Tibial nerve (tissue), 4 donors: ENCODE measurements at regions not wholly inside any gene's neighbourhood (a gene's known extent, or its start where the extent isn't known, plus 50 kb on each side); places are given as distances from the start of the nearest gene placed in this dataset.

ENCODE experiments used
- CTCF ChIP-seq, 5 experiments: fragments of 200-600 bp in 3 of 5; fragments of 450-650 bp in 2 of 5; sonication (generic) in 3 of 5; IDR thresholded peaks; one replicate each; pipeline ENCODE4 v1.5.1; 2016 to 2019; ENCODE audit warnings: antibody characterized with exemption in 5 of 5, mild to moderate bottlenecking in 3 of 5, moderate library complexity in 2 of 5
- EP300 ChIP-seq, 2 donors: sonication (generic); formaldehyde crosslinking; IDR thresholded peaks; one replicate each; pipeline ENCODE4 v1.6.1; 2017; ENCODE audit warnings: antibody characterized with exemption in 2 of 2, mild to moderate bottlenecking in 1 of 2
- POLR2A ChIP-seq, 2 donors: fragments of 450-650 bp; IDR thresholded peaks; one replicate each; pipeline ENCODE4 v1.6.1; 2017; ENCODE audit warnings: antibody characterized with exemption in 2 of 2, mild to moderate bottlenecking in 2 of 2, moderate library complexity in 2 of 2

GRCh38 chr2:180573951-180574350 is 406.5 kb upstream of the UBE2E3 start:
- TF ChIP-seq CTCF (IDR thresholded peaks at IDR 0.05) (no peak), POLR2A (IDR thresholded peaks at IDR 0.05) (no peak), EP300 (IDR thresholded peaks at IDR 0.05) (no peak)
